NCI-H1092 (cell line): ENCODE measurements at regions not wholly inside any gene's neighbourhood (a gene's known extent, or its start where the extent isn't known, plus 50 kb on each side); places are given as distances from the start of the nearest gene placed in this dataset.

Experiments used
- DNase-seq: peaks from one replicate; lab custom pipeline; 2025; lab: John Stamatoyannopoulos, UW

DNA sequence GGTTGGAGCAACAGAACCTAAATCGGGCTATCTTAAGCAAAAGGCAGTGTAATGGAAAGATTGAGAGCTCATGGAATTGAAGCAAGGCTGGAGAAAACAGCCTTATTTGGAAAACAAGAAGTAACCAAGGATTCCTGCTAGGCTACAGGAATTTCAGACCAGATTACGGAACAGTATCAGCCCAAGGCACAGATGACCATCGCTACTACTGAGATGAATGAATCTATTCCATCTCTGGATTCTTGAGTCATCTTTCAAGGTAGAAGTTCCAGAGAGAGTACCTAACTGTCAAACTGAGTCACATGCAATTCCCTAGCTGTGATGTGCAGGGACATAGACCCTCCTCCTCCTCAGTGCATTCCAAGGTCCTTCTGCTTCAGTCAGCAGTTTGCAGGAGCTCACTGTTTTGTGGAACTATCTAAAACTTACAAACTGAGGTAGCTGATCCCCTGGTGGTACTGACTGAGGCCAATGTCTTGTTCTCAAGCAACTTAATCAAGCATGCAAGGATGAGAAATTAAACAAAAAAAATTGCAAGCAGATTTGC is 62.0 kb upstream of the SMLR1 start:
- DNase-seq, result no peak

DNA sequence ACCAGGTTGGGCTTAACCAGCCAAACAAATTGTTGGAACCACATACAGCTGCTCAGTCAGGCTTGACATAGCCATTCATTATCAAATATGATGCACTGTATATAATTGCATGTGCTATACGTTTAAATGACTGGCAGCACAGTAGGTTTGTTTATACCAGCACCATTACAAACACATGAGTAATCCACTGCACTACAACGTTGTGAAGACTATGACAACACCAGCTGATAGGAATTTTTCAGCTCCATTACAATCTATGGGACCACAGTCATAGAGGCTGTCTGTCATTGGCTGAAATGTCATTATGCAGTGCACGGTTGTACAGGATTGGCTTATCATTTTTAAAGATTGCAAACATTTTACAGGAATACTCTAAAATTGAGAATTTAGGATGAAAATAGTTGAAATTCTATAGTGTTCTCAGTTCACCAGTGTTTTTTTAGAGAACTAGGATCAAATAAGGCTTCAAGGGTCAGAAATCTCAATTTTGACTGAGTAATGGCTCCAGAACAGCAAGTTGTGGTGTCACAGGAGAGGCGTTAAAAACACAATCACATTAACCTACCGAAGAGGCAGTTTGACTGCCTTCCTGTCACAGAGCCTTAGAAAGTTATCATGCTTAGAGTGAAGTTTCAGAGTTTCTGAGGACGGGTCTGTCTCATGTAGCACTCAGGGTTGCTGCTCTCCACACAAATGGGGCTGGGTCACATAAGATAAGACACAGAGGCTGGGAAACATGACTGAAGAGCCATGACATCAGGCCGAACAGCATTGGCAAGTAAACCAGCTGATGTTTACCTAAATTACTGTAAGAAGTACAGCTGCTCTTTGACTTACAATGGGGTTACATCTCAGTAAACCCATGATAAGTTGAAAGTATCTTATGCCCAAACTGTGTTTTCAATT is 60.7 kb upstream of the SMLR1 start:
- DNase-seq, result no peak

DNA sequence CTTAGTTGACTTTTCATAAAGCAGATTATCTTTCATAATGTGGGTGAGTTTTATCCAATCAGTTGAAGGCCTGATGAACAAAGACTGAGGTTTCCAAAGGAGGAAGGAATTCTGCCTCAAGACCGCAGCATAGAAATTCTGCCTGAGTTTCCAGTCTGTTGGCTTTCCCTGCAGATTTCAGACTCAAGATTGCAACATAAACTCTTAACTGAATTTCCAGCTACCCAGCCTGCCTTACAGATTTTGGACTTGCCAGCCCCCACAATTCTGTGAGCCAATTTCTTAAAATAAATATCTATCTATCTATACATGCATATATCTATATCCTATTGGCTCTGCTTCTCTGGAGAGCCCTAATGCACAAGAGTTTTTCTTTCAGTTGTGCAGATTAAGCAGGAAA is 57.3 kb upstream of the SMLR1 start:
- DNase-seq, result no peak

DNA sequence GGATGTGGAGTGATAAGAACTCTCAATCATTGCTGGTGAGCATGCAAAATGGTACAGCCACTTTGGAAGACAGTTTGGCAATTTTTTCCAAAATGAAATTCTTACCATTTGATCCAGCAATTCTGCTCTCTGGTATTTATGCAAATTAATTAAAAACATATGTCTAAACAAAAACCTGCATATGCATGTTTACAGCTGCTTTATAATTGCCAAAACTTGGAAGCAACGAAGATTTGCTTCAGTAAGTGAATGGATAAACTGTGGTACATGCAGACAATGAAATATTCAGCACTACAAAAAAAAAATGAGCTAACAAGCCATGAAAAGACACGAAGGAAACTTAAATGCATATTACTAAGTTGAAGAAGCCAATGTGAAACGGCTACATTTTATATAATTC is 55.5 kb upstream of the SMLR1 start:
- DNase-seq, result no peak

DNA sequence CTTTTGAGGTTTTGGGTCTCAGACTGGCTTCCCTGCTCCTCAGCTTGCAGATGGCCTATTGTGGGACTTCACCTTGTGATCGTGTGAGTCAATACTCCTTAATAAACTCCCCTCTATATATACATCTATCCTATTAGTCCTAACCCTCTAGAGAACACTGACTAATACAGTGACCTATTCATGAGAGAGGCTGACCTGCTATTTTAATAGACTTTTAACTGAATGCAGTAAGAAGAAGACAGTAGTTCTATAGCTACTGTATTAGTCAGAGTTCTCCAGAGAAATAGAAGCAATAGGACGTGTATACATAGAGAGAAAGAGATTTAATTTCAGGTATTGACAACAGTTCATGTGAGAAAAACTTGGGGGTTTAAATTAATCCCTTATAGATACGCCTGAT is 53.3 kb upstream of the SMLR1 start:
- no peak for DNase-seq

DNA sequence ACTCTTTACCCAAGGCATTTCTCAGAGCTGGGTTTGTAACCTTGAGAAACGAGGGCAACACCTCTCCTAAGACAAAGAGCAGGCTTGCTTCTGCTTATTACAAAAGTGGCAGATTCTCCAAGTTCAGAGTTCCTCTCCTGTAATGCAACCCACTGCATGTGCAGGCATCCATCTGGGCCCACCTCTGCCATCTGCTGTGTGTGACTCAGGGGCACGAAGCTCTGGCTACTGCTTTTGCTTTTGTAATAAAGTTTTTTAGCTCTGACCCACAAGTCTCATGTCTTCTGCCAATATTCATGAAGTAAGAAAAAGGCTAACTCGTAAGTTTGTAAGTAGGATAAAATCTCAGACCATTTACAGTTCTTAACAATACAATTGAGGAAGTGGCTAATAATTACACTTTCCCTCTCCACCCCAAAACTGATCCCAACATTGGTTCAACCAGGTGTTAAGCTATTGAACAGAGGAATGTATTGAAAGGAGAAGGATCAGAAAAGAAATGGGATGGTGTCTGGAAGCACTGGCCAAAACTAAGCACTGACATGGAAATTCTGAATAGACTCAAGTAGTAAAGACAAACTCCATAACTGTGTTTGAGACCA is 51.7 kb upstream of the SMLR1 start:
- DNase-seq, result no peak

DNA sequence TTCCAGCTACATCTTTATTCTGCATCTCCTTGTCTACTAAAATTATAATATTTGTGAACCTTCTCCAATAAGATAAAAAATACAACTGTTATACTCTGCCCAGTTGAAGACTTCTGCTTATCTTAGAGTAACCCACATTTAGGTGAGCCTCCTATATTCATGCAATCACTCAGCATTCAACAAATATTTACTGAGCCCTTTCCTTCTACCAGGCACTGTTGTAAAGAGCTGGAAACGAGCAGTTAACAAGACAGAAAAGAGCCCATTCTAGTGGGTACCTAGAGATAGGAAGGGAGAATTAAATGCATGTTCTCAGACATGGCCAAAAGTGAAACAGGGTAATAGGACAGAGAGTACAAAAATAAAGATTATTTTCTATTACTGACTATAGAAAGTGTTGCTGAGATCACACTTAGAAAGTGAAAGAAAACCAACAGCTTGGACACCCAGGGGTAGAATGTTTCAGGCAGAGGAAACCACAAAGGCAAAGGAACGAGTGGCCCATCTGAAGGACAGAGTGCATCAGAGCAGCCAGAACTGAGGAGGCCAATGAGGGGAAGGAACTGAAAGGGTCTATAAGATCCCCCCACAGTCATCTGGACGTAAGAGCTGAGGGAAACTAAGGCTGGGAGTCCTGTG is 50.8 kb upstream of the SMLR1 start:
- DNase-seq, result no peak
